Activated CD4-positive, alpha-beta T cell treated with anti-CD3 and anti-CD28 coated beads for 4 hours (primary cell): ENCODE measurements at regions not wholly inside any gene's neighbourhood (a gene's known extent, or its start where the extent isn't known, plus 50 kb on each side); places are given as distances from the start of the nearest gene placed in this dataset.
"Not testable (repeated sequence)": the region's sequence is repeated elsewhere in the genome, so short reads cannot be mapped to it uniquely, and the experiment has no call there.

Experiments
- DNase-seq, 2 donors: peaks; one replicate each; pipeline ENCODE4 v3.0.0-alpha.2; 2020

GRCh38 chr5:82466986-82467561 is 188.9 kb upstream of the RPS23 start:
- DNase-seq, result no peak

- DNase-seq, result no peak
Observed at GRCh38 chr5:82465235-82465634, 187.1 kb upstream of the RPS23 start.

- DNase-seq, result no peak
Observed at GRCh38 chr5:82459626-82460025, 181.5 kb upstream of the RPS23 start.

- DNase-seq, result not testable (repeated sequence)
Observed at GRCh38 chr5:82455317-82455716, 177.2 kb upstream of the RPS23 start.

- DNase-seq, result no peak
Observed at GRCh38 chr5:82448374-82448773, 170.2 kb upstream of the RPS23 start.

GRCh38 chr5:82447913-82448312 is 169.8 kb upstream of the RPS23 start:
- DNase-seq, result no peak

- no peak for DNase-seq
Observed at GRCh38 chr5:82446809-82447208, 168.7 kb upstream of the RPS23 start.

- no peak for DNase-seq
Observed at GRCh38 chr5:82445726-82446335, 167.7 kb upstream of the RPS23 start.

- DNase-seq, result no peak
Observed at GRCh38 chr5:82439750-82440445, 161.7 kb upstream of the RPS23 start.

- DNase-seq, result not testable (repeated sequence)
Observed at GRCh38 chr5:82437565-82437964, 159.4 kb upstream of the RPS23 start.

- DNase-seq, result no peak
Observed at GRCh38 chr5:82436291-82436690, 158.1 kb upstream of the RPS23 start.

GRCh38 chr5:82434696-82435660 is 156.8 kb upstream of the RPS23 start:
- not testable (repeated sequence) for DNase-seq

GRCh38 chr5:82426464-82427154 is 148.5 kb upstream of the RPS23 start:
- no peak for DNase-seq

GRCh38 chr5:82425591-82425990 is 147.4 kb upstream of the RPS23 start:
- DNase-seq, result no peak

GRCh38 chr5:82424211-82424610 is 146.1 kb upstream of the RPS23 start:
- no peak for DNase-seq

GRCh38 chr5:82422751-82423181 is 144.6 kb upstream of the RPS23 start:
- DNase-seq, result no peak

- DNase-seq, result no peak
Observed at GRCh38 chr5:82422001-82422740, 144.0 kb upstream of the RPS23 start.

GRCh38 chr5:82421119-82421518 is 143.0 kb upstream of the RPS23 start:
- DNase-seq, result no peak

- not testable (repeated sequence) for DNase-seq
Observed at GRCh38 chr5:82420524-82420923, 142.4 kb upstream of the RPS23 start.

GRCh38 chr5:82419559-82420332 is 141.6 kb upstream of the RPS23 start:
- DNase-seq, result no peak

GRCh38 chr5:82418608-82418950 is 140.4 kb upstream of the RPS23 start:
- no peak for DNase-seq
